A549 (cell line): ENCODE measurements at regions not wholly inside any gene's neighbourhood (a gene's known extent, or its start where the extent isn't known, plus 50 kb on each side); places are given as distances from the start of the nearest gene placed in this dataset.

ENCODE experiments used
- BCL3 ChIP-seq: fragments of >200 bp; sonication (Bioruptor Twin); formaldehyde crosslinking; IDR thresholded peaks from 3 replicates; pipeline ENCODE4 v1.6.1; 2016
- CEBPB ChIP-seq, 2 experiments: fragments of >200 bp in 1 of 2; sonication (Bioruptor Twin) in 1 of 2; formaldehyde crosslinking in 1 of 2; IDR thresholded peaks; 2 replicates each; pipeline ENCODE4 v1.6.1; 2012 to 2016
- CTCF ChIP-seq: fragments of >200 bp; sonication (Bioruptor Twin); formaldehyde crosslinking; IDR thresholded peaks from 3 replicates; pipeline ENCODE4 v1.5.1; 2016
- ELK1 ChIP-seq: fragments of 150-350 bp; IDR thresholded peaks from 2 replicates; pipeline ENCODE4 v1.6.1; 2014; ENCODE audit warnings: low read depth, mild to moderate bottlenecking, low read length
- JUN ChIP-seq, 2 experiments: fragments of >200 bp; sonication (Bioruptor Twin); formaldehyde crosslinking; IDR thresholded peaks; 2 replicates in 1 of 2; 3 replicates in 1 of 2; pipeline ENCODE4 v1.6.1; 2016 to 2017
- MAX ChIP-seq: IDR thresholded peaks from 2 replicates; pipeline ENCODE4 v1.6.1; 2012
- NR3C1 ChIP-seq: fragments of >200 bp; sonication (Bioruptor Twin); formaldehyde crosslinking; IDR thresholded peaks from 3 replicates; pipeline ENCODE4 v1.6.1; 2017
- PBX3 ChIP-seq: IDR thresholded peaks from 2 replicates; pipeline ENCODE4 v1.6.1; 2012
- RAD21 ChIP-seq, 2 experiments: fragments of >200 bp in 1 of 2; sonication (Bioruptor Twin) in 1 of 2; formaldehyde crosslinking in 1 of 2; IDR thresholded peaks in 1 of 2; conservative IDR thresholded peaks in 1 of 2; 2 replicates in 1 of 2; 3 replicates in 1 of 2; pipeline ENCODE4 v1.6.1; 2012 to 2018; ENCODE audit warnings: inconsistent platforms in 1 of 2
- REST ChIP-seq: fragments of 200-600 bp; sonication (generic); IDR thresholded peaks from 2 replicates; pipeline ENCODE4 v1.6.1; 2016; ENCODE audit warnings: antibody characterized with exemption, mild to moderate bottlenecking, moderate library complexity
- RNF2 ChIP-seq: fragments of 200-600 bp; sonication (generic); IDR thresholded peaks from 2 replicates; pipeline ENCODE4 v1.6.1; 2016; ENCODE audit warnings: low read depth, mild to moderate bottlenecking, antibody characterized with exemption, moderate library complexity, borderline replicate concordance
- SMC3 ChIP-seq: fragments of >200 bp; sonication (Bioruptor Twin); formaldehyde crosslinking; IDR thresholded peaks from 3 replicates; pipeline ENCODE4 v1.6.1; 2018; ENCODE audit warnings: inconsistent platforms
- USF2 ChIP-seq: fragments of 450-650 bp; IDR thresholded peaks from 2 replicates; pipeline ENCODE4 v1.6.1; 2014; ENCODE audit warnings: antibody characterized with exemption

GRCh38 chr2:220491670-220492069 is 864.2 kb downstream of the SLC4A3 start:
- no peak for TF ChIP-seq PBX3
- no peak for TF ChIP-seq USF2
- TF ChIP-seq CTCF = no peak
- TF ChIP-seq NR3C1 = no peak
- TF ChIP-seq CEBPB (IDR thresholded peaks at IDR 0.05) = no peak
- no peak for TF ChIP-seq SMC3
- TF ChIP-seq MAX = no peak
- no peak for TF ChIP-seq ELK1
- no peak for TF ChIP-seq BCL3
- TF ChIP-seq REST = no peak
- no peak for TF ChIP-seq RNF2
- TF ChIP-seq RAD21 (conservative IDR thresholded peaks at IDR 0.05 in 1 of 2, IDR thresholded peaks at IDR 0.05 in 1 of 2) = no peak
- no peak for TF ChIP-seq JUN (IDR thresholded peaks at IDR 0.05)
